ENCODE measurements at regions not wholly inside any gene's neighbourhood (a gene's known extent, or its start where the extent isn't known, plus 50 kb on each side); places are given as distances from the start of the nearest gene placed in this dataset.

DNA sequence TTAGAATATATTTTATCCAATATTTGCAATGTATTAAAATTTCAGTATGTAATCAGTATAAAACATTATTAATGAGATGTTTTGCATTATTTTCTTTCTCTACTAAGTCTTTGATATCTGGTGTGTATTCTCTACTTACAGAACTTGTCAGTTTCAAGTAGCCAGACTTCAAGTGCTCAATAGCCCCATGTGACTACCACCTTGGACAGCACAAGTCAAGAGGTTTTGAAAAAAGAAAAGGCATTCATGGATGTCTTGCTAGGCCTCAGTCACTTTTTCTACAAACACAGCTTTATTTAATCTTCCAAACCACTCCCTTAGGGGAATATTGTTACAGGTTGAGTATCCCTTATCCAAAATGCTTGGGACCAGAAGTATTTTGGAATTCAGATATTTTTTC, 189.4 kb downstream of the QDPR start:
- BruUV-seq (replicated peaks) = no TSS peak

DNA sequence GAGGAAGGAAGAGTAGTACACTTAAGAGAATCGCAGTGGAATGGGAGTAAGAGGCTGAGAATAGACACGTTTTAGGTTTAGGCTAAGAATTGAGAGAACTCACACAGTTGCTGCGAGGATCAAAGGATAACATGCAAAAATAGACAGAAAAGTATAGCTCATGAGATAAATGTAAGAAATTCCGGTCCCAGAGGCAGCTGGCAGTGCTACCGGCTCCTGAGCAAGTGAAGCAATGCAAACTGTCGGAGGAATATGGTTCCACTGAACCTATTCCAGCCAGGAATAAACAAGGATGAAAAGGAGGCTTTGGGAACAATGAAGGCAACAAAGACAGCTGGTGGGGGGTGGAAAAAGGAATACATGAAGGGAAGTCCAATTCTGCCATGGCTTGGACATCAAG, 191.8 kb downstream of the QDPR start:
- Histone ChIP-seq H2AFZ (ENCODE audit: low read length) (no peak overlapping the region), H3K9me3 (ENCODE audit: low read length) (no peaks in the 10 kb centered on the region), H3K4me2 (ENCODE audit: low read length) (no peak overlapping the region), H3K9ac (ENCODE audit: low read length) (no peak overlapping the region), H3K36me3 (ENCODE audit: low read depth, low read length) (no peaks in the 10 kb centered on the region), H3K27ac (ENCODE audit: low read length) (no peak overlapping the region), H3K9me2 (replicated peaks; ENCODE audit: low read length) (no peaks in the 10 kb centered on the region), H3K79me2 (ENCODE audit: low read length) (no peaks in the 10 kb centered on the region), H4K20me1 (ENCODE audit: low read length) (no peaks in the 10 kb centered on the region), H3F3A (ENCODE audit: low read length, unreplicated experiment) (no peaks in the 10 kb centered on the region), H3K27me3 (ENCODE audit: low read length) (peaks cover 43% of the 10 kb centered on the region), H3K4me1 (ENCODE audit: insufficient read depth, low read length) (no peaks in the 10 kb centered on the region), H3K4me3 (ENCODE audit: low read length) (no peak overlapping the region)
- ChIA-PET POLR2A (ENCODE audit: unreplicated experiment) (no interaction called here), CTCF (interaction anchor here (0.7 kb wide), 1 partner anchor 649 kb away, joined by 3 read pairs; no protein-coding TSS in a partner anchor)
- intact Hi-C loops (cut with micrococcal nuclease) = no loop called here
- DNase-seq (no peak), ATAC-seq (no peak)
- BruUV-seq (replicated peaks) = no TSS peak
- no peak for TF ChIP-seq EZH2 (IDR thresholded peaks at IDR 0.05; ENCODE audit: low read length, unreplicated experiment)
- TF ChIP-seq, protein P1, sequence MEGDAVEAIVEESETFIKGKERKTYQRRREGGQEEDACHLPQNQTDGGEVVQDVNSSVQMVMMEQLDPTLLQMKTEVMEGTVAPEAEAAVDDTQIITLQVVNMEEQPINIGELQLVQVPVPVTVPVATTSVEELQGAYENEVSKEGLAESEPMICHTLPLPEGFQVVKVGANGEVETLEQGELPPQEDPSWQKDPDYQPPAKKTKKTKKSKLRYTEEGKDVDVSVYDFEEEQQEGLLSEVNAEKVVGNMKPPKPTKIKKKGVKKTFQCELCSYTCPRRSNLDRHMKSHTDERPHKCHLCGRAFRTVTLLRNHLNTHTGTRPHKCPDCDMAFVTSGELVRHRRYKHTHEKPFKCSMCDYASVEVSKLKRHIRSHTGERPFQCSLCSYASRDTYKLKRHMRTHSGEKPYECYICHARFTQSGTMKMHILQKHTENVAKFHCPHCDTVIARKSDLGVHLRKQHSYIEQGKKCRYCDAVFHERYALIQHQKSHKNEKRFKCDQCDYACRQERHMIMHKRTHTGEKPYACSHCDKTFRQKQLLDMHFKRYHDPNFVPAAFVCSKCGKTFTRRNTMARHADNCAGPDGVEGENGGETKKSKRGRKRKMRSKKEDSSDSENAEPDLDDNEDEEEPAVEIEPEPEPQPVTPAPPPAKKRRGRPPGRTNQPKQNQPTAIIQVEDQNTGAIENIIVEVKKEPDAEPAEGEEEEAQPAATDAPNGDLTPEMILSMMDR (conservative IDR thresholded peaks at IDR 0.05; ENCODE audit: low read depth, low read length) = no peak
- no peak for TF ChIP-seq EZH2phosphoT487 (IDR thresholded peaks at IDR 0.05; ENCODE audit: borderline replicate concordance, low read length)

More for the DNA sequence above, 189.4 kb downstream of the QDPR start:
- Histone ChIP-seq H3K4me1 (ENCODE audit: insufficient read depth, low read length) (no peaks in the 10 kb centered on the region), H3K4me2 (ENCODE audit: low read length) (no peak overlapping the region), H3K9me3 (ENCODE audit: low read length) (no peaks in the 10 kb centered on the region), H3K4me3 (ENCODE audit: low read length) (no peak overlapping the region), H3K27me3 (ENCODE audit: low read length) (peaks cover 62% of the 10 kb centered on the region), H3K36me3 (ENCODE audit: low read depth, low read length) (no peaks in the 10 kb centered on the region), H3K79me2 (ENCODE audit: low read length) (no peaks in the 10 kb centered on the region), H3K9ac (ENCODE audit: low read length) (no peak overlapping the region), H2AFZ (ENCODE audit: low read length) (no peak overlapping the region), H3F3A (ENCODE audit: low read length, unreplicated experiment) (no peaks in the 10 kb centered on the region), H4K20me1 (ENCODE audit: low read length) (no peaks in the 10 kb centered on the region), H3K9me2 (replicated peaks; ENCODE audit: low read length) (no peaks in the 10 kb centered on the region), H3K27ac (ENCODE audit: low read length) (no peak overlapping the region)
- intact Hi-C loops (cut with micrococcal nuclease) = no loop called here
- ATAC-seq (no peak), DNase-seq (no peak)
- TF ChIP-seq, protein P1 (conservative IDR thresholded peaks at IDR 0.05; ENCODE audit: low read depth, low read length) = no peak
- TF ChIP-seq EZH2 (IDR thresholded peaks at IDR 0.05; ENCODE audit: low read length, unreplicated experiment) (no peak), EZH2phosphoT487 (IDR thresholded peaks at IDR 0.05; ENCODE audit: borderline replicate concordance, low read length) (no peak)
- ChIA-PET CTCF (no interaction called here), POLR2A (ENCODE audit: unreplicated experiment) (no interaction called here)

DNA sequence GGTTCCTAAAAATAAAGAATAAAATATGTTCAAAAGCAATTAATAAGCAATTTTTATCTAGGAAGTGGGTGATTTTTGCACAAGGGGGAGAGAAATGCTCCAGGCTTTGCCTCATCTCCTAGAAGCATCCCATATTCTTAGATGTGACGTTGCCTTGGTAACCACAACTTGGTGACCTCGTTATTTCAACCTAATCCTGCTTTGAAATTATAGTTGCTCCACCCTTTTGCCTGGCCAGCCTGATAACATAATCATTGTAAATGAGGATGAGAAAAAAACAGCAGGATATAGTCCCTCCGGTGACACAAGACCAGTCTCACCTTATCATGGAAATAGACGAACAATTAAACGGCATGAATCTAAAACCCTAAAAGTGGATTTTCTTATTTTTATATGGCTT, 194.4 kb downstream of the QDPR start:
- Histone ChIP-seq H3K9me2 (replicated peaks; ENCODE audit: low read length) (no peaks in the 10 kb centered on the region), H3K79me2 (ENCODE audit: low read length) (no peaks in the 10 kb centered on the region), H3K27ac (ENCODE audit: low read length) (no peak overlapping the region), H3K9ac (ENCODE audit: low read length) (no peak overlapping the region), H3K4me2 (ENCODE audit: low read length) (no peak overlapping the region), H4K20me1 (ENCODE audit: low read length) (no peaks in the 10 kb centered on the region), H3F3A (ENCODE audit: low read length, unreplicated experiment) (no peaks in the 10 kb centered on the region), H3K27me3 (ENCODE audit: low read length) (peaks cover 19% of the 10 kb centered on the region), H3K9me3 (ENCODE audit: low read length) (no peaks in the 10 kb centered on the region), H3K4me1 (ENCODE audit: insufficient read depth, low read length) (no peaks in the 10 kb centered on the region), H3K36me3 (ENCODE audit: low read depth, low read length) (no peaks in the 10 kb centered on the region), H2AFZ (ENCODE audit: low read length) (no peak overlapping the region), H3K4me3 (ENCODE audit: low read length) (no peak overlapping the region)
- intact Hi-C loops (cut with micrococcal nuclease) = no loop called here
- no TSS peak for BruUV-seq (replicated peaks)
- no peak for ATAC-seq
- POLR2A ChIA-PET (ENCODE audit: unreplicated experiment) = interaction anchor here (0.6 kb wide), 1 partner anchor 56 kb away, joined by 7 read pairs; no protein-coding TSS in a partner anchor
- no peak for TF ChIP-seq EZH2 (IDR thresholded peaks at IDR 0.05; ENCODE audit: low read length, unreplicated experiment)
- TF ChIP-seq EZH2phosphoT487 (IDR thresholded peaks at IDR 0.05; ENCODE audit: borderline replicate concordance, low read length) = no peak
- TF ChIP-seq, protein P1 (conservative IDR thresholded peaks at IDR 0.05; ENCODE audit: low read depth, low read length) = no peak
- no peak for DNase-seq
- CTCF ChIA-PET = no interaction called here
